ENCODE measurements at regions not wholly inside any gene's neighbourhood (a gene's known extent, or its start where the extent isn't known, plus 50 kb on each side); places are given as distances from the start of the nearest gene placed in this dataset.

DNA sequence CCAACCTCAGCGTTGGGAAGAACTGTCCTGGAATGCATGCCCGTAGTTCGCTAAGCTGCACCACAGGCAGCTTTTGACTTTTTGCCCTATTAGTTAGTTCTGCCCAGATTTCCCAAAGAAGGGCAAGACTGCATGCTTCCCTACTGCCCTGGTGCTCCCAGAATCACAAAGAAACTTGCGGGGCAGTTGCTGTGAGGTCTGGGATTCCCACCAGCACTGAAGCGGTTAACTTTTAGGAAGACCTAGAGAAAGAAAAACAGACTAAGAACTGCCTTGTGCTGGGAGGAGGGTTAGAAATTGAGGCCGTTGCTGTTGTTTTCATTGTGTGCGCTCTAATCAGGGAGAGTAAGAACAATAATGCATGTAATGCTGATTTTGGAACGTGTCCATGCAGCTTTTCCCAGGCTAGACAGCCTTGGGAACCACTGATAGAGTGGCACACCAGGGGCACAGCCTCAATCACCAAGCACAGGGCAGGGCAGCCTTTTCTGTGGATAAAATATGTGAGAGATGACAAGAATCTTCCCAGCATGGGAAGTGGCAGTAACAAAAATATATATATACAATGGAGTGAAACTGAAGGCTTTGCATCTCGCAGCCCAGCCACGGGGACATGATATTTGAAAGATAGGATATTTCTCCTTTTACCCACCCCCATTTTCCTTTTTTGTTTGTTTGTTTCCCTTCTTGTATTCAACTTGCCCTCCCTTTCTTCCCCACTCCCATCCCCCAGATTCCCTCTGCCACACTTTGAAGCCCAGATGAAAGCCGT is 137.7 kb upstream of the HEY2 start:
- BruUV-seq (replicated peaks), result no TSS peak
- H3K9me3 ChIP-seq (replicated peaks; ENCODE audit: control insufficient read depth, insufficient read depth, low read length), result no peaks in the 10 kb centered on the region
- H3K4me1 ChIP-seq (ENCODE audit: control insufficient read depth, extremely low read depth, insufficient read depth, low read length), result peaks cover 17% of the 10 kb centered on the region
- H3K4me3 ChIP-seq (replicated peaks in 1 of 3; ENCODE audit: insufficient read depth in 1 of 3, low read depth in 1 of 3, low read length in 3 of 3), result peak overlapping the region in 1 of 3 experiments; percentile 4
- H3K4me2 ChIP-seq (ENCODE audit: insufficient read depth, low read length), result peak overlapping the region; percentile 67
- H2AFZ ChIP-seq (ENCODE audit: low read depth, low read length), result peak overlapping the region; percentile 70
- dilution Hi-C loops (cut with MboI; ENCODE audit: extremely low pct_ligation_motif_present, low sequenced_read_pairs), result no loop called here
- TF ChIP-seq GATA2 (IDR thresholded peaks at IDR 0.05; ENCODE audit: insufficient read depth, insufficient read length, low read depth, low read length) (no peak), POLR2A (IDR thresholded peaks at IDR 0.05; ENCODE audit: low read depth, low read length) (no peak), MAX (IDR thresholded peaks at IDR 0.05; ENCODE audit: insufficient read depth, insufficient read length) (no peak), JUN (IDR thresholded peaks at IDR 0.05; ENCODE audit: borderline replicate concordance, insufficient read depth, insufficient read length, low read depth) (no peak), CTCF (IDR thresholded peaks at IDR 0.05; ENCODE audit: extremely low read depth in 1 of 2, insufficient read depth in 1 of 2, low read depth in 1 of 2, low read length in 2 of 2) (no peak), POLR2AphosphoS5 (IDR thresholded peaks at IDR 0.05; ENCODE audit: insufficient read depth, low read depth, low read length) (no peak), MYC (IDR thresholded peaks at IDR 0.05; ENCODE audit: low read depth, low read length) (no peak), EZH2 (IDR thresholded peaks at IDR 0.05; ENCODE audit: borderline replicate concordance, low read depth, low read length, severe bottlenecking) (no peak), FOS (IDR thresholded peaks at IDR 0.05; ENCODE audit: borderline replicate concordance, insufficient read depth, low read length) (no peak)
- CTCF ChIA-PET, result interaction anchor here (0.9 to 2.6 kb wide), 4 partner anchors 8 to 80 kb away, joined by 3 to 9 read pairs (median 4); no protein-coding TSS in a partner anchor
- H3K9ac ChIP-seq (replicated peaks; ENCODE audit: extremely low read depth, insufficient read depth, low read length), result peak overlapping the region; percentile 64
- no peaks in the 10 kb centered on the region for H3K9me1 ChIP-seq (replicated peaks; ENCODE audit: control insufficient read depth, extremely low read depth, insufficient read depth, low read length)
- DNase-seq (ENCODE audit: low read depth, low spot score) (peak; percentile 96), FAIRE-seq (peak; percentile 97)
- intact Hi-C loops (cut with micrococcal nuclease), result loop anchor here (1.0 to 5.0 kb wide), 4 partner anchors 23 to 299 kb away; partner anchors contain the start of gene HEY2
- POLR2A ChIA-PET, result interaction anchor here (0.6 kb wide), 1 partner anchor 409 kb away, joined by 4 read pairs; no protein-coding TSS in a partner anchor
- no peaks in the 10 kb centered on the region for H3K79me2 ChIP-seq (ENCODE audit: control insufficient read depth, insufficient read depth, low read length)
- peaks cover 0 to 9% of the 10 kb centered on the region in 2 experiments for H3K27me3 ChIP-seq (ENCODE audit: control insufficient read depth in 2 of 2, insufficient read depth in 2 of 2, low read length in 2 of 2)
- H3K27ac ChIP-seq (ENCODE audit: insufficient read depth, low read depth, low read length), result peak overlapping the region; percentile 62
- H4K20me1 ChIP-seq (replicated peaks; ENCODE audit: control insufficient read depth, extremely low read depth, insufficient read depth, low read length), result no peaks in the 10 kb centered on the region
- no peaks in the 10 kb centered on the region for H3K36me3 ChIP-seq (ENCODE audit: control insufficient read depth in 2 of 2, extremely low read depth in 1 of 2, insufficient read depth in 2 of 2, low read length in 2 of 2)

Data from endothelial cell of umbilical vein (primary cell).